ENCODE measurements at regions not wholly inside any gene's neighbourhood (a gene's known extent, or its start where the extent isn't known, plus 50 kb on each side); places are given as distances from the start of the nearest gene placed in this dataset.

DNA sequence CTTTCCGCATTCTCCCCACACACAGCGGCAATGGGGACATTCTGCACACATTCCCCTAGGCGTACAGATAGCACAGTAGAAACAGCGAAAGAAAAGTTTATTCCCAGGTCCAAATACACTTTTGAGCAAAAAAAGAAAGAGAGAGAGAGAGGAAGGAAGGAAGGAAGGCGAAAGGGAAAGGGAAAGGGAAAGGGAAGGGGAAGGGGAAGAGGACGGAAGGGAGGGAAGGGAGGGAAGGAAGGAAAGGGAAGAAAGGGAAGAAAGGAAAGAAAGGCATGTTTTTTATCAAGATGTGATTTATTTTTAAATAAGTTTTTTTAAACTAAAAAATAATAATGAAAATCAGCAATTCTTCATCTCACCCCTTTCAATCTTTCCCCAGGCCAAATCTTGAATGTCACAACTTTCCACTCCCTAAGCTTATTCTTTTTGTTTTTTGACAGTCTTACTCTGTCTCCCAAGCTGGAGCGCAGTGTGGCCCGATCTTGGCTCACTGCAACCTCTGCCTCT, 281.7 kb downstream of the SKIDA1 start:
- TF ChIP-seq FOXP2 (optimal IDR thresholded peaks at IDR 0.05; ENCODE audit: borderline replicate concordance, extremely low read depth, extremely low read length, insufficient read depth): no peak
- TF ChIP-seq POLR2AphosphoS5 (IDR thresholded peaks at IDR 0.05; ENCODE audit: low read depth, low read length): no peak
- no peak for TF ChIP-seq SIN3A (IDR thresholded peaks at IDR 0.05; ENCODE audit: borderline replicate concordance, insufficient read depth, low read length)
- TF ChIP-seq, protein P1, sequence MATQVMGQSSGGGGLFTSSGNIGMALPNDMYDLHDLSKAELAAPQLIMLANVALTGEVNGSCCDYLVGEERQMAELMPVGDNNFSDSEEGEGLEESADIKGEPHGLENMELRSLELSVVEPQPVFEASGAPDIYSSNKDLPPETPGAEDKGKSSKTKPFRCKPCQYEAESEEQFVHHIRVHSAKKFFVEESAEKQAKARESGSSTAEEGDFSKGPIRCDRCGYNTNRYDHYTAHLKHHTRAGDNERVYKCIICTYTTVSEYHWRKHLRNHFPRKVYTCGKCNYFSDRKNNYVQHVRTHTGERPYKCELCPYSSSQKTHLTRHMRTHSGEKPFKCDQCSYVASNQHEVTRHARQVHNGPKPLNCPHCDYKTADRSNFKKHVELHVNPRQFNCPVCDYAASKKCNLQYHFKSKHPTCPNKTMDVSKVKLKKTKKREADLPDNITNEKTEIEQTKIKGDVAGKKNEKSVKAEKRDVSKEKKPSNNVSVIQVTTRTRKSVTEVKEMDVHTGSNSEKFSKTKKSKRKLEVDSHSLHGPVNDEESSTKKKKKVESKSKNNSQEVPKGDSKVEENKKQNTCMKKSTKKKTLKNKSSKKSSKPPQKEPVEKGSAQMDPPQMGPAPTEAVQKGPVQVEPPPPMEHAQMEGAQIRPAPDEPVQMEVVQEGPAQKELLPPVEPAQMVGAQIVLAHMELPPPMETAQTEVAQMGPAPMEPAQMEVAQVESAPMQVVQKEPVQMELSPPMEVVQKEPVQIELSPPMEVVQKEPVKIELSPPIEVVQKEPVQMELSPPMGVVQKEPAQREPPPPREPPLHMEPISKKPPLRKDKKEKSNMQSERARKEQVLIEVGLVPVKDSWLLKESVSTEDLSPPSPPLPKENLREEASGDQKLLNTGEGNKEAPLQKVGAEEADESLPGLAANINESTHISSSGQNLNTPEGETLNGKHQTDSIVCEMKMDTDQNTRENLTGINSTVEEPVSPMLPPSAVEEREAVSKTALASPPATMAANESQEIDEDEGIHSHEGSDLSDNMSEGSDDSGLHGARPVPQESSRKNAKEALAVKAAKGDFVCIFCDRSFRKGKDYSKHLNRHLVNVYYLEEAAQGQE (IDR thresholded peaks at IDR 0.05; ENCODE audit: insufficient read depth in 1 of 2, low read depth in 2 of 2, low read length in 2 of 2): no peak

All from PFSK-1 (cell line).